AG10803 (cell line): ENCODE measurements at regions not wholly inside any gene's neighbourhood (a gene's known extent, or its start where the extent isn't known, plus 50 kb on each side); places are given as distances from the start of the nearest gene placed in this dataset.
"Not testable (repeated sequence)": the region's sequence is repeated elsewhere in the genome, so short reads cannot be mapped to it uniquely, and the experiment has no call there.

Experiments used
- DNase-seq: peaks from one replicate; pipeline ENCODE4 v3.0.0; 2010; ENCODE audit warnings: low read depth
- H3K4me3 ChIP-seq: 2 replicates; pipeline ENCODE4 v1.5.1; 2011; ENCODE audit warnings: mild to moderate bottlenecking, low read length, control low read depth
- CTCF ChIP-seq: conservative IDR thresholded peaks from 2 replicates; pipeline ENCODE4 v1.5.1; 2011; ENCODE audit warnings: mild to moderate bottlenecking, low read length, control low read depth, inconsistent platforms

DNA sequence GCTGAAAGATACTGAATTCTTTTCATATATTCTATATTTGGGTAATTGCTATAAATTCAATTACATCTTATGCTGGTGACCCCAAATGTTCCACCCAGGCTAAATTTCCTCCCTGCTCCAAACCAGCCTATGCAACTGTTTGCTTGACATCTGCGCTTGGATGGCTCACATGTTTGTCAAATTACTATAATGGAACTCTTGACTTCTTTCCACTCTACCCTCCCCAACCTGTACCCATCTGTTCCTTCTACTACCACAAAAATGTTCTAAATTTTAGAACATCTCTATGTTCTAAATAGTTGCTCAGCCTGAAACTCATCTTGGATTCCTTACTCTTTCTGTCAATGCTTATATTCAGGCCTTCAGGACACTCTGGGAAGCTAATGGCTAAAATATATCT lies 249.9 kb upstream of the SMIM30 start:
- DNase-seq = no peak
- no peak for TF ChIP-seq CTCF
- no peak overlapping the region for H3K4me3 ChIP-seq

DNA sequence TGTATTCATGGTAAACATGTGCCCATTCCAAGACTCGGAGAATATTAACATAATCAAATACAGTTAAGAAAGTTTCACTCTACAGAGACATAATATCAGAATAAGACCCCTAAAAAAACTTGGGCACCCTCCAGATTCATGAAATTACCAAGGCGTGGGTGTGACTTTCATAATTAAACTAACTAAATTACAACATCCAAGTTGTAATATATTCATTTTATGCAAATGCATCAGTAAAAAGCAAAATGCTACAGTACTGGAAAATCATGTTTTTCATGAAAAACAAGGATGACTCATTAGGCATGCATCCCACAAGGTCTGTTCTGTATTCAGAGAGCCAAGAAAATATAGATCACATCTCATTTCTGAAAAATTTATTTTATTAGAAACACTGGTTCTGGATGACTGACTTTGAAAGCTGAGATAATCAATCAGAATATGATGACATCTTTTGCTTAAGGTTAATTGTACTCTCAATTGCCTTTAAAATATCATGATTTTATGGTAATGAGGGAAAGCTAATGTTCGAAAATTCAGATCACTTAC lies 248.8 kb upstream of the SMIM30 start:
- DNase-seq = no peak
- no peak for TF ChIP-seq CTCF
- H3K4me3 ChIP-seq = no peak overlapping the region

DNA sequence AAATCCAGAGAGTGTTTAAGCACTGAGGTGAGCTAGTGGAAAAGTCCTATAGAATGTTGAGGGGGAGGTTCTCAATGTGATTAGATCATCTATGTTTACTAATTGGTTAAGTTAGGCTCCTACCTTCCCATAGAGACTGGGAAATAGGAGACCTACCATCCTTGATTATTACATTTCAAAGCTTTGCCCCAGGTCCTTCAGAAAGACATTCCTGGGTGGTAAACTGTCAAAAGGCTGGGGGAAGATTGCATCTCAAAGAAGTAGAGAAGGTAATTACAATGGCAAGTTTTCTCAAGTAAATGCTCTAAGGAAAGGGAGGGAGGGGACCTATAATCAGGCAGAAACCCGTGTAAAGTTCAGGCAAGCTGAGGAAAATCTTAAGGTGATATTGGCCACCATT lies 247.8 kb upstream of the SMIM30 start:
- no peak for TF ChIP-seq CTCF
- no peak for DNase-seq
- H3K4me3 ChIP-seq = no peak overlapping the region

DNA sequence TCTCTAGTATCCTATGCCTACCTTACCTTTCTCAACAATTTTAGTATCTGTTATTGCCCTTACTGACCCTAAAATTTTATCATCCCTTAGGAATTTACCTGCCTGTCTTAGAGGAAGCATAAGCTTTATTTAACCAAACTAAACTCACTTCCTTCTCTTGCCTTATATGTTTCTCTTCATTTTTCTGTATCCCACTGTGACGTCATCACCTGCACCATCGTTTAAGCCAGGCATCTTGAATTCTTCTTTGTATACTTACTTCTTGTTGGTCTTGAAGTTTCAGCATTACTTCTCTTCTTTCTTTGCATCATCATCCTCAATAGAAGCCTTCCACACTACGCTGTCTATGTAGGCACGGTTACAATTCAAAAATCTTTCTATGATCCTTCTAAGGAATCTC lies 231.0 kb upstream of the SMIM30 start:
- DNase-seq = no peak
- no peak overlapping the region for H3K4me3 ChIP-seq
- TF ChIP-seq CTCF = no peak

DNA sequence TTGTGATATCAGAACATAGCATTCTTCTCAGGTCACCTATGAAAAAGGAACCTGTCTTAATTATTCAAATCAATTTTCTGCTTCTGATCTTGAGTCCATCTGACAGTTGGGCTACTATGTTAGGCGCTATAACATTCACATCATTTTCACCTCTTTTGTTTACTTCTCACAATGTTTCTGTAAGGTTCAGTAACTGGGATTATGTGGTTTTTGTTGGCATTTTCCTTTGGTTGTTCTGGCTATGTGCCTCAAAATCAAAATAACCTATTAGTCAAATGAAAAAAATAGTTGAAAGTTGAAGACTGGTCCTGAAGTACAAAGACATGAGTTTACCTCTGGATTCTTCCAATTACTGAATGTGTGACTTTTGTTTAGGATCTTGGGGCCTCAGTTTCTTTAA lies 221.3 kb upstream of the SMIM30 start:
- TF ChIP-seq CTCF = no peak
- DNase-seq = no peak
- no peak overlapping the region for H3K4me3 ChIP-seq

DNA sequence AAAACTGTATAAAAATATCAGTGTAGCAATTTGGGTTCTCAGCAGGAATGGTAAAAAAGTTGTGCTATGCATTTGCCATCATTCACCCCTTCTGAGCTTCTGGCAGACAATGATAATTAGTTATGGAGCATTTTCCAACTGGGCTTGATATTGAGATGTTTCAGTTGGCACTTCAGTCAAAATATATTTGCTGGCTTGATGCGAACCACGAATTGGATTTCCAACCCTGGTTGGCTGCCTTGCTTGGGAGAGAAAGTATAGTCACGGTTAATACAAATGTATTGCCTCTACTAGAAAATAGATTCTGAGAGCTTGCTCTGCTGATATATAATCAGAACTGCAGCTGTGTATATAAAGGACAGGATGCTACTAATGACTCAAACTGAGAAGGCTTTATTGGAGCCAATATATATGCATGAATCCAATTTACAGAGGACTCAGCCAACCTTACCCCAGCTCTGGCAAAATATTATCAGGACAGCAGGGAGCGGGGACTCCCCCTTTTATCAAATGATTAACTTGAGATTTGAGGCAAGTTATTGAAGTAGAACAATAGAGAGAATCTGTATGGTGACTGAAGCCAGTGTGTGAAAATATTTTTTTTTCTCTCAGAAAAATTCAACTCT lies 219.8 kb upstream of the SMIM30 start:
- no peak overlapping the region for H3K4me3 ChIP-seq
- no peak for DNase-seq
- TF ChIP-seq CTCF = no peak

GRCh38 chr7:113336838-113337237 lies 218.5 kb upstream of the SMIM30 start:
- not testable (repeated sequence) for H3K4me3 ChIP-seq, DNase-seq
